ENCODE measurements at regions not wholly inside any gene's neighbourhood (a gene's known extent, or its start where the extent isn't known, plus 50 kb on each side); places are given as distances from the start of the nearest gene placed in this dataset.

DNA sequence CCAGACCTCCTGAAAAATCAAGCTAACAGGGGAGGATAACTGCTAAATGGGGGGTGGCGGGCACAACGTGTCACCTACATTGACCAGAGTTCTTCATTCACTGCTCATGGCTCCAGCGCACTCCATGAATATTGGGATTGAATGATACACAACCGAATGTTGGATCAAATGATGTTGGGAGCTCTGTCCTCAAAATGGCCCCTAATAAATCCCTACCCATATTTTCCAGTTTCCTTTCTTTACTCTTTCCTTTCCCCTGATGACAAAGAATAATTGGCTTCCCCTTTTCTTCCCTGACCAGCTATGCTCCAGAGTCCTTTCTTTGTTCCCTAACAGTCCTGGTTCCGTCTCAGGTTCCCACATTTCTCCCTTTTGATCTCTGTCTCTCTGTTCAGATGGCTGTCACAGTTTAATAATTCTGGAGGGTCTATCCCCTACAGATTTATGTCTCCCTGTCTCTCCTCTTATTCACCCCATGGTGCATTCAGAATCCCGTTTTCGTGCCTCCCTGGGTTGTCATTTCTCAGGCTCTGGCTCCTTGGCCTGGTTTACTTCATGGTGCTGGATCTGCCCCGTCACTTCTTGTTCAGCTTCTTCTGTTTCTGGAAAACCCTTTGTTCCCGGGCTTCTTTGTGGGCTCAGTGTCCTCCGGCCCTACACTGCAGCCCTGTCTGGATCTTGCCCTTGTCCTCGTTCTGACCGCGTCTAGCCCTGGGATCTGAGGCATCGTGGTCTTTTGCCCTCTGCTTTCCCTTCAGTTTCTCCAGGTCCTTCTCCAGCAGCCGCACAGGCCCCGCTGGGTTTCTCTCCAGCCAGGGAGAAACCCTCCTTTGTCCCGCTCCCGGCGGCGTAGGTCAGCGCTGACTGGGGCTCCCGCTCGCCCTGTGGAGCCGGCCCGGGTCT lies 78.3 kb downstream of the NDUFS5 start:
- peak overlapping the region; percentile 48 for H3K4me3 ChIP-seq (replicated peaks; ENCODE audit: low read depth, low read length)
- DNase-seq (ENCODE audit: low read depth): no peak
- TF ChIP-seq, protein P1, sequence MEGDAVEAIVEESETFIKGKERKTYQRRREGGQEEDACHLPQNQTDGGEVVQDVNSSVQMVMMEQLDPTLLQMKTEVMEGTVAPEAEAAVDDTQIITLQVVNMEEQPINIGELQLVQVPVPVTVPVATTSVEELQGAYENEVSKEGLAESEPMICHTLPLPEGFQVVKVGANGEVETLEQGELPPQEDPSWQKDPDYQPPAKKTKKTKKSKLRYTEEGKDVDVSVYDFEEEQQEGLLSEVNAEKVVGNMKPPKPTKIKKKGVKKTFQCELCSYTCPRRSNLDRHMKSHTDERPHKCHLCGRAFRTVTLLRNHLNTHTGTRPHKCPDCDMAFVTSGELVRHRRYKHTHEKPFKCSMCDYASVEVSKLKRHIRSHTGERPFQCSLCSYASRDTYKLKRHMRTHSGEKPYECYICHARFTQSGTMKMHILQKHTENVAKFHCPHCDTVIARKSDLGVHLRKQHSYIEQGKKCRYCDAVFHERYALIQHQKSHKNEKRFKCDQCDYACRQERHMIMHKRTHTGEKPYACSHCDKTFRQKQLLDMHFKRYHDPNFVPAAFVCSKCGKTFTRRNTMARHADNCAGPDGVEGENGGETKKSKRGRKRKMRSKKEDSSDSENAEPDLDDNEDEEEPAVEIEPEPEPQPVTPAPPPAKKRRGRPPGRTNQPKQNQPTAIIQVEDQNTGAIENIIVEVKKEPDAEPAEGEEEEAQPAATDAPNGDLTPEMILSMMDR (IDR thresholded peaks at IDR 0.05; ENCODE audit: low read length, missing control alignments): no peak

DNA sequence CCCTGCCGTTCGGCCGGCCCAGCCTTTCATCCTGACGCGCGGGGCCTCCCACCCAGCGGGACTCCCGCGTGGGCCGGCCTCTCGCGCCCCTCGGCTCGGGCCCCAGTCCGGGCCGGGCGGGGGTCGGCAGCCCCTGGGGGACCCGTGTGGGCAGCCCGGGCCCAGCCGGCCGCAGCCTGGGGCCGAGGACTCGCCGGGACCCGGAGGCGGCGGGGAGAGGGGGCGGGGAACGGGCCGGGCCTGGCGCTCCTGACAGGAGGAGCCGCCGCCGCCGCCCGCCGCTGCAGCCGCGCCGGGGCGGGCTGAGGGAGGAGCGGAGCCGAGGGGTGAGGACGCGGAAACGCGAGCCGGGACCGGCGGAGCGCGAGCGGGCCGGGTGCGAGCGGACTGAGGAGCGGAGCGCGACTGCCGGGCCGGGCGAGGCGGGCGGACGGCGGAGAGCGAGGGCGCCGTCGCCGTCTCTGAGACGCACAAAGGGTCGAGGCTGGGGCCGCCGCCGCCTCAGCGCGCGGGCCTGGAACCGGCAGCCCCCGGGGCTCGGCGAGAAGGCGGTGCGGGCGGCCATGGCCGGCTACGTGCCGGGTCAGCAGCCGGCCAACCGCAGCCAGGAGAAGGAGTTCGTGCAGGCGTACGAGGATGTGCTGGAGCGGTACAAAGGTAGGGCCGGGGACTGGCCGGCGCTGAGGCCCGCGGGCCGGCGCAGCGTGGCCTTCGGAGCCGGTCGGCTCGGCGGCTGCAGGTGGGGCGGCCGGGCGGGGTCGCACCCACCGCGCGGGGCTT lies 79.1 kb downstream of the NDUFS5 start:
- TF ChIP-seq, protein P1 (IDR thresholded peaks at IDR 0.05; ENCODE audit: low read length, missing control alignments): no peak
- peak overlapping the region; percentile 92 for H3K4me3 ChIP-seq (replicated peaks; ENCODE audit: low read depth, low read length)
- DNase-seq (ENCODE audit: low read depth): peak; percentile 62

DNA sequence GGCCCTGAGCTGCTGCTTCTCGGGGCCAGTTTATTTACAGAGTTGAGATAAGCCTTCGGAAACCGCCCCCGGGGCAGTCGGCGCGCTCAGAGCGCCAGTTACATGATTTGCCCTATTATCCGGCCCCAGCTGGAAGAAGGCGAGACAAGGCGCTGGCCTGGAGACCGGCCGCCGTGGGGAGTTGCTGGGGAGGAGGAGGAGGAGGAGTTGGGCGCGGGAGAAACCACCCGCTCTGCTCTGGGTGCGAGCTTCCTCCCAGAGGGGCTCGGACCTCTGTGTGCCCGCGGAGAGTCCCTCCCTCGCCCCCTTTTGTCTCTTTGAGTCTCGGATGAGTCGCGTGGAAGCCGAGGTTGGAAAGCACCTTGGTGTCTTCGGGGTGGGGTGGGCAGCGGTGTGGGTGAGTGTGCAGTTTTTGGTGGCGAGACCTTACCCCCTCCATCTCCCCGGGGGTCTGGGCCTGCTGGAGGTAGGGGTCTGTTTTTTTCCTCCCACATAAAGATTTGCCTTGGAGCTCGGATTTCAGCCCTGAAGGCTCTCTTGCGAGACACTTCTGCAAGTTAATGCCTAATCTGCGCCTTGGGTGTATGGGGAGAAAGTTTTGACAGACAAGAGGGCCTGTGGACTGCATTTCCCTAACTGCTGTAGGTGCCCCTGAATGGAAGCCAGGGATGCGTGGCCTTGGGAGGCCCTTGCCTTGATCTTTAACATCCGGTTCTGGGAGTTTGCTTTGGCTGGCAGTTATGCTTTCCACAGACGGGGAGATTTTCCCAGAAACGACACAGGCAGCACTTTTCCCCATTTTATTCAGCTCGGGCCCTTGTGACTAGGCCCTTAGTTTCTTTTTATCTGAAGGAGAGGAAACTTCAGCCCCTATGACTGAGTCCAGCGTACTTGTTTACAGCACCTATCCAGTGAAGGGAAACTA lies 80.0 kb downstream of the NDUFS5 start:
- peak; percentile 67 for DNase-seq (ENCODE audit: low read depth)
- peak overlapping the region; percentile 92 for H3K4me3 ChIP-seq (replicated peaks; ENCODE audit: low read depth, low read length)
- TF ChIP-seq, protein P1 (IDR thresholded peaks at IDR 0.05; ENCODE audit: low read length, missing control alignments): no peak

DNA sequence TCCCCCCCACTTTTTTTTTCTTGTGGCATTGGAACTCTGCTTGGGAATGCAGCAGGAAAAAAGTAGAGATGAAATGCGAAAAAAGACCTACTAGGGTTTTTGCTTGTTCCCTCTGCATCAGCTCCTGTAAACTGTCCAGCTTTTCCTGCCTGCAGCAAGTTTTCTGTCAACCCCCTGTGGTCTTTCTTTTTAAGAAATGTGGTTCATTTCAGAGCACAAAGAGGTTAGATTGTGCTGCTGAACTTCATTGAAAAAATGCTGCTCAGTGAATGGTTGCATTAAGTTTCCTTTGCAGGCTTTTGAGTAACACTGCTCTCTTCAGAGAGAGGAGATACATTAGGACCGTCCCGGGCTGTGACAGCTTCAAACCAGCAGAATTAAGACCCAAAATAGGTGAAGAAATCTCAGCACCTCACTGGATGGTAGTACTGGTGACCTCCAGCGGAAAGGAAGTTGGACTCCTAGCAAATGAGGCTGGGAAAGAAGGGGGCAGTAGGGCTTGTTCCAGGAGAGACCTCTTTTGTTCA lies 80.7 kb downstream of the NDUFS5 start:
- TF ChIP-seq, protein P1 (IDR thresholded peaks at IDR 0.05; ENCODE audit: low read length, missing control alignments): no peak
- no peak for DNase-seq (ENCODE audit: low read depth)
- peak overlapping the region; percentile 92 for H3K4me3 ChIP-seq (replicated peaks; ENCODE audit: low read depth, low read length)

DNA sequence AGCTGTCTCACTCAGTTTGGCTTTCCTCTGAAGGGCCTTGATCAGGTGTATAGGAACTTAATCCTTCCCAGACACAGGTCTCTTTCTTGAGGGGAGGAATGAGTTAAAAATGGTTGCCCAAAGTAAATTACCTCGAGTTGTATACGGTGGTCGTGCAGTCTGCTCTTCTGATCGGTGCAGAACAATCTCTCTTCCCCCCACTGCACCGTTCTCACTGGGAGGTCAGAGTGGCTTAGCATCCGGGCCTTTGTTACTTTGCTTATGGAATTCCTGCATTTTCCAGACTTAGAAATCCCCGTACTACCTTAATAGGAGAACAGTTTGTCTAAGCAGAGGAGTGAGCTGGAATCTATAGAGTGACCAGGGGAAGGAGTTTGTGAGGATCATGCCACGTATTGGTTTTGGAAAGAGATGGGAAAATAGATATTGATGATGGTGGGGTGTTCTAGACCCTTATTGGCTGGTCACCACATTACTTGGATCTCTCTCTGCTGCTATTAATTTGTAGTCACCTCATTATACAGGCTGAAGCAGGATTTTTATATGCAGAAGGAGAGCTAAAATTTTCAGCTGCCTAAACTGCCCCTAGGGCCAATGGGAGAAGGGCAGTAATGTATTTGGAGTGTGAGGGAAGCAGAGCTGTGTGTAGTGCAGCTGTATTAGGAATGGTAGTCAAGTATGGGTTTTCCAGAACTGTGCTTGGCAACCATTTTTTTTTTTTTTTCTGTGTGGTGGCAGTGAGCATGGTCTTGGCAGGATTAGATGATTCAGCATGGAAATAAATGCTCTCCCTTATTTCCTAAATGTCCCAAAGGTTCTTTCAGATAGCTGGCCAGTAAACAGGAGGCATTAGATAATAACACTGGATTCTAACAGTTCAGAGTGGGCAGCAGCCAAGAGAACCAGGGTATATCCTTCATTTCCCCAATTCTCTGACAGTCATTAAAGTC lies 81.5 kb downstream of the NDUFS5 start:
- H3K4me3 ChIP-seq (replicated peaks; ENCODE audit: low read depth, low read length): peak overlapping the region; percentile 92
- no peak for DNase-seq (ENCODE audit: low read depth)
- TF ChIP-seq, protein P1 (IDR thresholded peaks at IDR 0.05; ENCODE audit: low read length, missing control alignments): no peak

All from fibroblast of pulmonary artery (primary cell).